ENCODE measurements at regions not wholly inside any gene's neighbourhood (a gene's known extent, or its start where the extent isn't known, plus 50 kb on each side); places are given as distances from the start of the nearest gene placed in this dataset.

GRCh38 chr11:109957000-109957399 lies 136.2 kb upstream of the ZC3H12C start:
- Mint-ChIP-seq H3K9me3 (ENCODE audit: unreplicated experiment) (no peaks in the 10 kb centered on the region), H3K27me3 (ENCODE audit: unreplicated experiment) (no peaks in the 10 kb centered on the region)

GRCh38 chr11:109957601-109958000 lies 135.6 kb upstream of the ZC3H12C start:
- Mint-ChIP-seq H3K4me1 (ENCODE audit: unreplicated experiment) (peaks cover 5% of the 10 kb centered on the region), H3K4me3 (ENCODE audit: unreplicated experiment) (no peak overlapping the region), H3K27me3 (ENCODE audit: unreplicated experiment) (no peaks in the 10 kb centered on the region), H3K9me3 (ENCODE audit: unreplicated experiment) (no peaks in the 10 kb centered on the region), H3K27ac (ENCODE audit: unreplicated experiment) (no peak overlapping the region), H3K36me3 (ENCODE audit: unreplicated experiment) (no peaks in the 10 kb centered on the region)
- TF ChIP-seq CTCF (IDR thresholded peaks at IDR 0.05): no peak
- no peak for DNase-seq (ENCODE audit: extremely low spot score, unreplicated experiment)

More at GRCh38 chr11:109957000-109957399, 136.2 kb upstream of the ZC3H12C start:
- no peak overlapping the region for H3K27ac Mint-ChIP-seq (ENCODE audit: unreplicated experiment)
- no peak for TF ChIP-seq CTCF (IDR thresholded peaks at IDR 0.05)
- no peak for DNase-seq (ENCODE audit: extremely low spot score, unreplicated experiment)
- H3K36me3 Mint-ChIP-seq (ENCODE audit: unreplicated experiment): no peaks in the 10 kb centered on the region
- peaks cover 5% of the 10 kb centered on the region for H3K4me1 Mint-ChIP-seq (ENCODE audit: unreplicated experiment)
- no peak overlapping the region for H3K4me3 Mint-ChIP-seq (ENCODE audit: unreplicated experiment)

GRCh38 chr11:109958131-109958820 lies 134.9 kb upstream of the ZC3H12C start:
- no peaks in the 10 kb centered on the region for H3K9me3 Mint-ChIP-seq (ENCODE audit: unreplicated experiment)
- no peaks in the 10 kb centered on the region for H3K27me3 Mint-ChIP-seq (ENCODE audit: unreplicated experiment)
- peaks cover 5% of the 10 kb centered on the region for H3K4me1 Mint-ChIP-seq (ENCODE audit: unreplicated experiment)
- H3K27ac Mint-ChIP-seq (ENCODE audit: unreplicated experiment): no peak overlapping the region
- no peak for DNase-seq (ENCODE audit: extremely low spot score, unreplicated experiment)
- H3K36me3 Mint-ChIP-seq (ENCODE audit: unreplicated experiment): no peaks in the 10 kb centered on the region
- no peak for TF ChIP-seq CTCF (IDR thresholded peaks at IDR 0.05)
- H3K4me3 Mint-ChIP-seq (ENCODE audit: unreplicated experiment): no peak overlapping the region

GRCh38 chr11:109958821-109959166 lies 134.4 kb upstream of the ZC3H12C start:
- H3K4me1 Mint-ChIP-seq (ENCODE audit: unreplicated experiment): peaks cover 5% of the 10 kb centered on the region
- no peak for DNase-seq (ENCODE audit: extremely low spot score, unreplicated experiment)
- no peak for TF ChIP-seq CTCF (IDR thresholded peaks at IDR 0.05)
- H3K36me3 Mint-ChIP-seq (ENCODE audit: unreplicated experiment): no peaks in the 10 kb centered on the region
- H3K4me3 Mint-ChIP-seq (ENCODE audit: unreplicated experiment): no peak overlapping the region
- no peaks in the 10 kb centered on the region for H3K27me3 Mint-ChIP-seq (ENCODE audit: unreplicated experiment)
- H3K9me3 Mint-ChIP-seq (ENCODE audit: unreplicated experiment): no peaks in the 10 kb centered on the region
- no peak overlapping the region for H3K27ac Mint-ChIP-seq (ENCODE audit: unreplicated experiment)

GRCh38 chr11:109960831-109961230 lies 132.4 kb upstream of the ZC3H12C start:
- Mint-ChIP-seq H3K4me3 (ENCODE audit: unreplicated experiment) (no peak overlapping the region), H3K27me3 (ENCODE audit: unreplicated experiment) (no peaks in the 10 kb centered on the region), H3K4me1 (ENCODE audit: unreplicated experiment) (peaks cover 5% of the 10 kb centered on the region), H3K36me3 (ENCODE audit: unreplicated experiment) (no peaks in the 10 kb centered on the region), H3K9me3 (ENCODE audit: unreplicated experiment) (no peaks in the 10 kb centered on the region), H3K27ac (ENCODE audit: unreplicated experiment) (no peak overlapping the region)
- no peak for TF ChIP-seq CTCF (IDR thresholded peaks at IDR 0.05)
- no peak for DNase-seq (ENCODE audit: extremely low spot score, unreplicated experiment)

Data from osteocyte (in vitro differentiated cells).